ENCODE measurements at regions not wholly inside any gene's neighbourhood (a gene's known extent, or its start where the extent isn't known, plus 50 kb on each side); places are given as distances from the start of the nearest gene placed in this dataset.

DNA sequence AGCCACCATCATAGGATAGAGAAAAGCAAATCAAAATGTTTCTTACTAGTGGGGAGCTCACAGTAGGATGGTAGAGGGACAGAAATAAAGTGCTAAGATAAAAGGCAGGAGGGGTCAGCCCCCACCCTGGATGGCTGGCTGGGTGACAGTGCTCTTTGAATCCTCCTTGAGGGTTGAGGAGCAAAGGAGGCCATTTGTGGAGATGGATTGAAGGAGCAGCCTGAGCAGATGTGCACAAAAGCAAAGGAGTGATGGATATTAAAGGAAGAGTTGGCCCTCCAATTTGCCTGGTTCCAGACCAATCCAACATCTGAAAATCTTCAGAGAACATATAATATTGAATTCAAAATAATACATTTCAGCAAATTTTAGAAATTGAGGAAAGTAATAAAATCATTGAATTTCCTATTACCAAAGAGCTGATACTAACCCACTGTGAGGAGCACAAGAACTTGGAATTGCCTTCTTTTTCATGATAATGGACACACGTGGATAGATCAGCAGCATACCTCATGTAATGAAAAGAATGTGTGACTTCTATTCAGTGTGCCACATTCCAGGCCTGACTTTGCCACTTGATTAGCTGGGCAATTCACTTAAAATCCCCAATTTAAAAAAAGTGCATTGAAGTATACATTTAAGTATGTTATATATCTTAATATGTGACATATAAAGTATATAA lies 287.0 kb downstream of the FAT3 start:
- Histone ChIP-seq H3K4me3 (ENCODE audit: low read depth, low read length) (no peak overlapping the region), H3K36me3 (ENCODE audit: control insufficient read depth, insufficient read depth, low read length) (no peaks in the 10 kb centered on the region), H3K27me3 (ENCODE audit: control insufficient read depth, insufficient read depth, low read length) (no peaks in the 10 kb centered on the region)
- TF ChIP-seq, protein P1, sequence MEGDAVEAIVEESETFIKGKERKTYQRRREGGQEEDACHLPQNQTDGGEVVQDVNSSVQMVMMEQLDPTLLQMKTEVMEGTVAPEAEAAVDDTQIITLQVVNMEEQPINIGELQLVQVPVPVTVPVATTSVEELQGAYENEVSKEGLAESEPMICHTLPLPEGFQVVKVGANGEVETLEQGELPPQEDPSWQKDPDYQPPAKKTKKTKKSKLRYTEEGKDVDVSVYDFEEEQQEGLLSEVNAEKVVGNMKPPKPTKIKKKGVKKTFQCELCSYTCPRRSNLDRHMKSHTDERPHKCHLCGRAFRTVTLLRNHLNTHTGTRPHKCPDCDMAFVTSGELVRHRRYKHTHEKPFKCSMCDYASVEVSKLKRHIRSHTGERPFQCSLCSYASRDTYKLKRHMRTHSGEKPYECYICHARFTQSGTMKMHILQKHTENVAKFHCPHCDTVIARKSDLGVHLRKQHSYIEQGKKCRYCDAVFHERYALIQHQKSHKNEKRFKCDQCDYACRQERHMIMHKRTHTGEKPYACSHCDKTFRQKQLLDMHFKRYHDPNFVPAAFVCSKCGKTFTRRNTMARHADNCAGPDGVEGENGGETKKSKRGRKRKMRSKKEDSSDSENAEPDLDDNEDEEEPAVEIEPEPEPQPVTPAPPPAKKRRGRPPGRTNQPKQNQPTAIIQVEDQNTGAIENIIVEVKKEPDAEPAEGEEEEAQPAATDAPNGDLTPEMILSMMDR (IDR thresholded peaks at IDR 0.05; ENCODE audit: insufficient read depth, low read length, poor library complexity, severe bottlenecking) = no peak
- DNase-seq (ENCODE audit: low read depth) = no peak

DNA sequence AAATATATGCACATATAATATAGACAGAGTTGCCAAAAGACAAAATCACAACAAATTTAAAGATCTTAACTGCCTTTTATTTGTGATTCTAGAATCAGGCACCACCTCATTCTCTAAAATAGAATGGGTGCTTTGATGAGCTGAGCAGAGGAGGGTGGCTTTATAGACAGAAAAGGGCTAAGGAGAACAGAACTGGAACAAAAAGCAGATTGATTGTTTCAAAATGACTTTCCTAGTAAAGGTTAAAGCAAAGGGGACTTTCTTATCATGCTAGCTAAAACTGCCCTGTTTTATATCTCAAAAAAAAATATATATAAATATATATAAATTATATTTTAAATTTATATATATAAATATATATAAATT lies 287.6 kb downstream of the FAT3 start:
- DNase-seq (ENCODE audit: low read depth) = no peak
- TF ChIP-seq, protein P1 (IDR thresholded peaks at IDR 0.05; ENCODE audit: insufficient read depth, low read length, poor library complexity, severe bottlenecking) = no peak
- Histone ChIP-seq H3K4me3 (ENCODE audit: low read depth, low read length) (no peak overlapping the region), H3K36me3 (ENCODE audit: control insufficient read depth, insufficient read depth, low read length) (no peaks in the 10 kb centered on the region), H3K27me3 (ENCODE audit: control insufficient read depth, insufficient read depth, low read length) (no peaks in the 10 kb centered on the region)

DNA sequence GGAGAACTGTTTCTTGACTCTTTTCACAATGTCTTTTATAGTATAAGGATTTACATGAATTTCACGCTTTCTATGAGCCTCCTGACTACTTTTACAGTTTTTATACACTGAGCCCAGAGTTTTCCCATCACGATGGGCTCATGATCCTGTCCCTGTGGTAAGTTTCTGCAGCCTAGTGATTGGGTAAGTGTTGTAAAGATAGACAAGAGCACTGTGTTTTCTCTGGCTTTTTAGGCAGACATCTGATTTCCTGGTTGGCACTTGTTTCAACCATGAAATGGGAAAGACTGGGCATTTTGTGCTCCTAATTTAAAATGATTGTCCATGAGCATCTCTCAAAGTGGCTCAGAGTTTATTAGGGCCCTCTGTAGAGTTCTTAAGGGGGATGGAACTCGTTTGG lies 299.0 kb downstream of the FAT3 start:
- Histone ChIP-seq H3K36me3 (ENCODE audit: control insufficient read depth, insufficient read depth, low read length) (no peaks in the 10 kb centered on the region), H3K4me3 (ENCODE audit: low read depth, low read length) (no peak overlapping the region), H3K27me3 (ENCODE audit: control insufficient read depth, insufficient read depth, low read length) (no peaks in the 10 kb centered on the region)
- DNase-seq (ENCODE audit: low read depth) = no peak
- TF ChIP-seq, protein P1 (IDR thresholded peaks at IDR 0.05; ENCODE audit: insufficient read depth, low read length, poor library complexity, severe bottlenecking) = no peak

DNA sequence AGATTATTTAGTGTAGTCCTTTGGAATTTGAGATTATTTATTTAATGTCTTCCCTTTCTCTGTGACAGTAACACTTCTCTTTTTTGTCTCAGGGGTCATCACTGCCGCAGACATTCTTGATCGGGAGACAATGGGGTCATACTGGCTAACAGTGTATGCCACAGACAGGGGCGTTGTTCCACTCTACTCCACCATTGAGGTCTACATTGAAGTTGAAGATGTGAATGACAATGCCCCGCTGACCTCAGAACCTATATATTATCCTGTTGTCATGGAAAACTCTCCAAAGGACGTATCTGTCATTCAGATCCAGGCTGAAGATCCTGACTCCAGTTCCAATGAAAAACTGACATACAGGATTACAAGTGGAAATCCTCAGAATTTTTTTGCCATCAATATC lies 299.9 kb downstream of the FAT3 start:
- DNase-seq (ENCODE audit: low read depth) = no peak
- H3K27me3 ChIP-seq (ENCODE audit: control insufficient read depth, insufficient read depth, low read length) = no peaks in the 10 kb centered on the region
- H3K36me3 ChIP-seq (ENCODE audit: control insufficient read depth, insufficient read depth, low read length) = no peaks in the 10 kb centered on the region
- no peak overlapping the region for H3K4me3 ChIP-seq (ENCODE audit: low read depth, low read length)
- TF ChIP-seq, protein P1 (IDR thresholded peaks at IDR 0.05; ENCODE audit: insufficient read depth, low read length, poor library complexity, severe bottlenecking) = no peak

DNA sequence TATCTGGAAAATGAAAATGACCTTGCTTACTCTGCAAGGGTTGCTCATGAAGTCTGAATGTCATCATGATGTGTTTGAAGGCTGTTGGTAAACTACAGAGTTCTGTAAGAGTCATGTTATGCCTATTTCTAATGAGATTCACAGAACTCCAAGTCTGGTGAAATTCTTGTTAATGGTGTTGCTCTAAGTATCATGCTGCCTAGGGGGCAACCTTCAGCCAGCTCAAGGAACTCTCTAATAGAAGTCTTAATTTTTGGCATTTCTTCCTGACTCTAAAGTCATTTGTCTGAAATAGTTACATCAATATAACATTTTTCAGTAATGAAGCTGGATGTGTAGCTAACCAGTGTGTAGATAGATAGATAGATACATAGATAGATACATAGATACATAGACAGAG lies 302.8 kb downstream of the FAT3 start:
- H3K36me3 ChIP-seq (ENCODE audit: control insufficient read depth, insufficient read depth, low read length) = no peaks in the 10 kb centered on the region
- no peak for DNase-seq (ENCODE audit: low read depth)
- no peaks in the 10 kb centered on the region for H3K27me3 ChIP-seq (ENCODE audit: control insufficient read depth, insufficient read depth, low read length)
- TF ChIP-seq, protein P1 (IDR thresholded peaks at IDR 0.05; ENCODE audit: insufficient read depth, low read length, poor library complexity, severe bottlenecking) = no peak
- no peak overlapping the region for H3K4me3 ChIP-seq (ENCODE audit: low read depth, low read length)

DNA sequence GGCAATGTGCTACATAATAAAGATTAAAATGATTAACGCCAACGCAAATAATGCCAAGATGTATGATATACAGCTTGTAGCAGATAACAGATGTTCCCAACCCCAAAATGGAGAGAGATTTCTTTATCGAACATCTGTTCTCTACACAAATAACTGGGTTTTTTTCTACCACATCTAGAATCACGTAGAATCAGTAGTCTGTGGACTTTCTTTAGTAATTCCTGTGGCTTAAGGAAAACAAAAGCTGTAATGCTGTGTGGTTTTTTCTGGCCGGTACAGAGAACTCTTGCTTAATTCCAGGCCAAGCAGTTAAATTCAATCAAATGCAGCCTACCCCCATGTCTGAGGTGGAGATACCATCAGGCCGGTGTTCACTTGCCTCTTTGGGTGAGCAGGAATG lies 303.4 kb downstream of the FAT3 start:
- H3K4me3 ChIP-seq (ENCODE audit: low read depth, low read length) = no peak overlapping the region
- TF ChIP-seq, protein P1 (IDR thresholded peaks at IDR 0.05; ENCODE audit: insufficient read depth, low read length, poor library complexity, severe bottlenecking) = no peak
- H3K27me3 ChIP-seq (ENCODE audit: control insufficient read depth, insufficient read depth, low read length) = no peaks in the 10 kb centered on the region
- H3K36me3 ChIP-seq (ENCODE audit: control insufficient read depth, insufficient read depth, low read length) = no peaks in the 10 kb centered on the region
- peak; percentile 34 for DNase-seq (ENCODE audit: low read depth)
